Transverse colon (tissue), 3 donors: ENCODE measurements at regions not wholly inside any gene's neighbourhood (a gene's known extent, or its start where the extent isn't known, plus 50 kb on each side); places are given as distances from the start of the nearest gene placed in this dataset.

Experiments
- POLR2A ChIP-seq: fragments of 450-650 bp; IDR thresholded peaks from one replicate; pipeline ENCODE4 v1.6.1; 2016; ENCODE audit warnings: antibody characterized with exemption, mild to moderate bottlenecking, moderate library complexity
- TF ChIP-seq, protein P1 (sequence below), 5 experiments: fragments of 200-600 bp in 3 of 5; fragments of 450-650 bp in 2 of 5; sonication (generic) in 3 of 5; IDR thresholded peaks; 1 replicate in 2 of 5; 2 replicates in 3 of 5; pipeline ENCODE4 v1.5.1; 2016 to 2017; ENCODE audit warnings: antibody characterized with exemption in 5 of 5, inconsistent platforms in 3 of 5, mild to moderate bottlenecking in 2 of 5, moderate library complexity in 1 of 5

DNA sequence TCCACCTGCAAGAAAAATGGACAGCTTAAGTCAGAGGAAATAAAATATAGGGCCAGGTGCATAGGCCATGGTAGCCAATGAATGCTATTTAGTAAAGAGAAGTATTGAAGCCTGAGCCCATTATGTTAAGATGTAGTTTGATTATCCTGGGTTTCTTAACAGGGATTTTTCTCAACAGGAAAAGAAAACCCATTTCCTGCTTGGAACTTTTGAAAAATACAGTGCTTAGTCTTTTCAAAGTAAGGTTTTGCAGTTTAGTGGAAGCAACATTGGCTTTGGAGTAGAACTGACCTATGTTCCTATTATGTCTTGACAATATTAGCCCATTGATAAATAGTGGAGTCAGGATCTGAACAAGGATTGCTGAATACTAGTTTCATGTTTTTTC is 259.5 kb upstream of the TGFBR2 start:
- TF ChIP-seq, protein P1, sequence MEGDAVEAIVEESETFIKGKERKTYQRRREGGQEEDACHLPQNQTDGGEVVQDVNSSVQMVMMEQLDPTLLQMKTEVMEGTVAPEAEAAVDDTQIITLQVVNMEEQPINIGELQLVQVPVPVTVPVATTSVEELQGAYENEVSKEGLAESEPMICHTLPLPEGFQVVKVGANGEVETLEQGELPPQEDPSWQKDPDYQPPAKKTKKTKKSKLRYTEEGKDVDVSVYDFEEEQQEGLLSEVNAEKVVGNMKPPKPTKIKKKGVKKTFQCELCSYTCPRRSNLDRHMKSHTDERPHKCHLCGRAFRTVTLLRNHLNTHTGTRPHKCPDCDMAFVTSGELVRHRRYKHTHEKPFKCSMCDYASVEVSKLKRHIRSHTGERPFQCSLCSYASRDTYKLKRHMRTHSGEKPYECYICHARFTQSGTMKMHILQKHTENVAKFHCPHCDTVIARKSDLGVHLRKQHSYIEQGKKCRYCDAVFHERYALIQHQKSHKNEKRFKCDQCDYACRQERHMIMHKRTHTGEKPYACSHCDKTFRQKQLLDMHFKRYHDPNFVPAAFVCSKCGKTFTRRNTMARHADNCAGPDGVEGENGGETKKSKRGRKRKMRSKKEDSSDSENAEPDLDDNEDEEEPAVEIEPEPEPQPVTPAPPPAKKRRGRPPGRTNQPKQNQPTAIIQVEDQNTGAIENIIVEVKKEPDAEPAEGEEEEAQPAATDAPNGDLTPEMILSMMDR (IDR thresholded peaks at IDR 0.05), result no peak
- no peak for TF ChIP-seq POLR2A
